ENCODE measurements at regions not wholly inside any gene's neighbourhood (a gene's known extent, or its start where the extent isn't known, plus 50 kb on each side); places are given as distances from the start of the nearest gene placed in this dataset.

- TF ChIP-seq CTCF (IDR thresholded peaks at IDR 0.05; ENCODE audit: insufficient read depth, low read length): no peak
- H3K4me3 ChIP-seq (ENCODE audit: low read depth, low read length): no peak overlapping the region
- no peak for DNase-seq (ENCODE audit: low read depth)
Observed at GRCh38 chr5:21642312-21642711, 1210.8 kb downstream of the CDH12 start.

- no peak overlapping the region for H3K4me3 ChIP-seq (ENCODE audit: low read depth, low read length)
- no peak for DNase-seq (ENCODE audit: low read depth)
- TF ChIP-seq CTCF (IDR thresholded peaks at IDR 0.05; ENCODE audit: insufficient read depth, low read length): no peak
Observed at GRCh38 chr5:21623831-21624230, 1229.3 kb downstream of the CDH12 start.

- TF ChIP-seq CTCF (IDR thresholded peaks at IDR 0.05; ENCODE audit: insufficient read depth, low read length): no peak
- no peak overlapping the region for H3K4me3 ChIP-seq (ENCODE audit: low read depth, low read length)
- no peak for DNase-seq (ENCODE audit: low read depth)
Observed at GRCh38 chr5:21615195-21615765, 1237.9 kb downstream of the CDH12 start.

GRCh38 chr5:21613971-21614488 lies 1239.1 kb downstream of the CDH12 start:
- no peak for DNase-seq (ENCODE audit: low read depth)
- H3K4me3 ChIP-seq (ENCODE audit: low read depth, low read length): no peak overlapping the region
- no peak for TF ChIP-seq CTCF (IDR thresholded peaks at IDR 0.05; ENCODE audit: insufficient read depth, low read length)

- TF ChIP-seq CTCF (IDR thresholded peaks at IDR 0.05; ENCODE audit: insufficient read depth, low read length): no peak
- H3K4me3 ChIP-seq (ENCODE audit: low read depth, low read length): no peak overlapping the region
- no peak for DNase-seq (ENCODE audit: low read depth)
Observed at GRCh38 chr5:21603796-21604195, 1249.3 kb downstream of the CDH12 start.

GRCh38 chr5:21594566-21594965 lies 1258.6 kb downstream of the CDH12 start:
- TF ChIP-seq CTCF (IDR thresholded peaks at IDR 0.05; ENCODE audit: insufficient read depth, low read length): no peak
- no peak overlapping the region for H3K4me3 ChIP-seq (ENCODE audit: low read depth, low read length)
- no peak for DNase-seq (ENCODE audit: low read depth)

- no peak for DNase-seq (ENCODE audit: low read depth)
- no peak for TF ChIP-seq CTCF (IDR thresholded peaks at IDR 0.05; ENCODE audit: insufficient read depth, low read length)
Observed at GRCh38 chr5:21593261-21593660, 1259.9 kb downstream of the CDH12 start.

More at GRCh38 chr5:21593261-21593660, 1259.9 kb downstream of the CDH12 start:
- no peak overlapping the region for H3K4me3 ChIP-seq (ENCODE audit: low read depth, low read length)
